ENCODE measurements at regions not wholly inside any gene's neighbourhood (a gene's known extent, or its start where the extent isn't known, plus 50 kb on each side); places are given as distances from the start of the nearest gene placed in this dataset.
A peak's percentile ranks its signal among the peaks of the same experiment; 100 is the strongest.

DNA sequence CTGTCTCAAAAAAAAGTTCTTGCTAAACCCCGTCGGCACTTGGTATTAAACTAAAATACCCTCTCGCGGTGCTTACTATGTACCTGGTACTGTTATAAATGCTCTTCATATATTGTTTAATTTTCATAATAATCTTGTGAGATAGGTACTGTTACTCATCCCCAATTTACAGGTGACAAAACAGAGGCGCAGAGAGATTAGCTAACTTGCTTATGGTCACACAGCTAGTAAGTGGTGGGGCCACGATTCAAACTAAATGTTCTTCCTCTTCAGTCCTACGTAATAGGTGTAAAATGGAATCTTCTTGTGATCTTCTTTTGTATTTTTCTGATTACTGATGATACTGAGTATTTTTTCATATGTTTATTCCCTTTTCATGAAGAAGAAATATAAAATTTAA is 51.3 kb downstream of the TET3 start:
- H3K27ac Mint-ChIP-seq, result no peak overlapping the region
- POLR2A ChIA-PET, result no interaction called here

DNA sequence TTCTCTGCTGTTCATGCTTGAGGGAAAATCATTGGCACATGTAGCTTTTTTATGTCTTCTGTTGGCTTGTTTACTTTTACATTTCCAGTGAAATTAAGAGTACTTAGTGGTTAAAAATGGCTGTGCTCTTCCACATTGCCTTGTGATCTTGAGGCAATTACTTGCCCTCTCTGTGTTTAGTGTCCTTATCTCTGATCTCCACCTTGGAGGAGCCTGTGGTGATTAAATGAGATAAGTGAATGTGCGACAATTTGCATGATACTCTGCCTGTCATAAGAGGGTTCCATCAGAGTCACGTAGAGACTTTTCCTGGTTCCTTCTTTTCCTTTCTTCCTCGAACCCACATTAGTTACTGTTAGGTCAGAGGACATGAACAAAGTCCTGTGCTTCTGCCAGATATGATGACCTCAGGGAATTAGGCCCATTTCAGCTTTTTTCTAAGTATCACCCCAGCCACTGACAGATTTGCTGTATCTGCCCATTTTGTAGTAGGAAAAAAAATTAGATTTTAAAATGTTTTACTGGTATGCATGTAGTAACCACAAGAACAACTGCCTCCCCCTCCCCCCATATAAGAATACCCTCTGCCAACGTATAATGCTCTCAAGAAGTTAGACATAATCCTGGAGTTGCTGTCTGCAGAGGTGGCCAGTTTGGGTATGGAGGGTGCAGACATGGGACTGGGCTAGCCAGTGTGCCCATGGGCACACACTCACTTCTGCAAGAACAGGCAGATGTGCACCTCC is 51.9 kb downstream of the TET3 start:
- Mint-ChIP-seq H3K4me1 (peaks cover 69% of the 10 kb centered on the region), H3K36me3 (ENCODE audit: low read depth) (peaks cover 8% of the 10 kb centered on the region), H3K9me3 (no peaks in the 10 kb centered on the region), H3K4me3 (no peak overlapping the region), H3K27me3 (no peaks in the 10 kb centered on the region), H3K27ac (peak overlapping the region; percentile 55)
- POLR2A ChIA-PET, result no interaction called here
- no peak for DNase-seq
- CTCF ChIA-PET, result no interaction called here

More for the DNA sequence above, 51.3 kb downstream of the TET3 start:
- Mint-ChIP-seq H3K4me1 (peaks cover 69% of the 10 kb centered on the region), H3K9me3 (no peaks in the 10 kb centered on the region), H3K4me3 (no peak overlapping the region), H3K36me3 (ENCODE audit: low read depth) (peaks cover 8% of the 10 kb centered on the region), H3K27me3 (no peaks in the 10 kb centered on the region)
- CTCF ChIA-PET, result no interaction called here
- DNase-seq, result no peak

DNA sequence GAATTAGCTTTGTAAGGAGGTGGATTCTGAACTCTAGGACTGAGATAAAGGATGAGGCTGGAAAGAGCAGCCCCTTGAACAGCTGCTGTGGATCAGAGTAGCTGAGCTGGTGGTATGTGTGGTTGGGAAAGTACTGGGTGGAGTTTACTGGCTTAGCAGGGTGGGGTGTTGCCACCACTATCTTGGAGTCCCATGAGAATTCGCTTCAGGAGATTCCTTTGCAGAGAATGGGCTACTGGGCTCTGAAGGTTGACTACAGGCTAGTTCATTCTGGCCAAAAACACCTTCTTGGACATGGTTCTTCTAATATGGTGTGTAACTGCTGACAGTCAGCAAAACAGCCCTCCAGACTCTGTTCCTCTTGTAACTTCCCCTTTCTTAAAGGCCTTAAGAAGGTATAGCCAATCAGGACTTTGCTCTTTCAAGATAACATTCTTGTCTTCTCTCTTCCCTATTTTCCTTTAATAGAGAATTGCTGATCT is 52.7 kb downstream of the TET3 start:
- peaks cover 8% of the 10 kb centered on the region for H3K36me3 Mint-ChIP-seq (ENCODE audit: low read depth)
- ChIA-PET POLR2A (no interaction called here), CTCF (no interaction called here)
- peaks cover 63% of the 10 kb centered on the region for H3K4me1 Mint-ChIP-seq
- H3K27ac Mint-ChIP-seq, result no peak overlapping the region
- no peaks in the 10 kb centered on the region for H3K9me3 Mint-ChIP-seq
- DNase-seq, result no peak
- H3K27me3 Mint-ChIP-seq, result no peaks in the 10 kb centered on the region
- no peak overlapping the region for H3K4me3 Mint-ChIP-seq

DNA sequence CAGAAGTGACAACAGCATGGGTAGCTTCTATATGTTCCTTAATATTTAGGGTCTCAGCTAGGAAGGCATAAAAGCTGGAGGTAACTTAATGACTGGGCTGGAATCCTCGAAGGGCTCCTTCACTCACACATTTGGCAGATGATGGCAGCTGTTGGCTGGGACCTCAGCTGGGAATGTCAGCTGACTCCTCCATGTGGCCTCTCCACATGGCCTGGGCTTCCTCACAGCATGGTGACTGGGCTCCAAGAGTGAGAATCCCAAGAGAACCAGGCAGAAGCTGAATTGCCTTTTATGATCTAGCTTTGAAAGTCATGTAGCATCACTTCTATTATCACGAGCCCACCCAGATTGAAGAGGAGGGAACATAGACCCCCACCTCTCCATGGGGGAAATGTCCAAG is 54.9 kb downstream of the TET3 start:
- peaks cover 57% of the 10 kb centered on the region for H3K4me1 Mint-ChIP-seq
- POLR2A ChIA-PET, result no interaction called here
- CTCF ChIA-PET, result interaction anchor here (0.8 to 1.4 kb wide), 3 partner anchors 25 to 132 kb away, joined by 3 to 4 read pairs (median 3); no protein-coding TSS in a partner anchor
- no peaks in the 10 kb centered on the region for H3K9me3 Mint-ChIP-seq
- H3K27ac Mint-ChIP-seq, result no peak overlapping the region
- no peak for DNase-seq
- H3K27me3 Mint-ChIP-seq, result no peaks in the 10 kb centered on the region
- no peak overlapping the region for H3K4me3 Mint-ChIP-seq
- H3K36me3 Mint-ChIP-seq (ENCODE audit: low read depth), result peaks cover 7% of the 10 kb centered on the region

GRCh38 chr2:74041182-74041581 is 56.5 kb downstream of the TET3 start:
- H3K27me3 Mint-ChIP-seq, result no peaks in the 10 kb centered on the region

GRCh38 chr2:74041726-74042125 is 57.0 kb downstream of the TET3 start:
- H3K27ac Mint-ChIP-seq, result no peak overlapping the region
- no peaks in the 10 kb centered on the region for H3K9me3 Mint-ChIP-seq
- no peak for DNase-seq
- H3K4me1 Mint-ChIP-seq, result peaks cover 47% of the 10 kb centered on the region
- peaks cover 6% of the 10 kb centered on the region for H3K36me3 Mint-ChIP-seq (ENCODE audit: low read depth)
- ChIA-PET CTCF (interaction anchor here (1.0 to 1.6 kb wide), 4 partner anchors 11 to 79 kb away, joined by 3 to 6 read pairs (median 4); no protein-coding TSS in a partner anchor), POLR2A (no interaction called here)
- H3K27me3 Mint-ChIP-seq, result no peaks in the 10 kb centered on the region
- no peak overlapping the region for H3K4me3 Mint-ChIP-seq

More at GRCh38 chr2:74041182-74041581, 56.5 kb downstream of the TET3 start:
- CTCF ChIA-PET, result interaction anchor here (0.5 to 1.6 kb wide), 6 partner anchors 10 to 95 kb away, joined by 3 to 6 read pairs (median 4); no protein-coding TSS in a partner anchor
- no peaks in the 10 kb centered on the region for H3K9me3 Mint-ChIP-seq
- DNase-seq, result no peak
- H3K4me1 Mint-ChIP-seq, result peaks cover 52% of the 10 kb centered on the region
- POLR2A ChIA-PET, result no interaction called here
- H3K36me3 Mint-ChIP-seq (ENCODE audit: low read depth), result peaks cover 6% of the 10 kb centered on the region
- H3K4me3 Mint-ChIP-seq, result no peak overlapping the region
- H3K27ac Mint-ChIP-seq, result no peak overlapping the region

DNA sequence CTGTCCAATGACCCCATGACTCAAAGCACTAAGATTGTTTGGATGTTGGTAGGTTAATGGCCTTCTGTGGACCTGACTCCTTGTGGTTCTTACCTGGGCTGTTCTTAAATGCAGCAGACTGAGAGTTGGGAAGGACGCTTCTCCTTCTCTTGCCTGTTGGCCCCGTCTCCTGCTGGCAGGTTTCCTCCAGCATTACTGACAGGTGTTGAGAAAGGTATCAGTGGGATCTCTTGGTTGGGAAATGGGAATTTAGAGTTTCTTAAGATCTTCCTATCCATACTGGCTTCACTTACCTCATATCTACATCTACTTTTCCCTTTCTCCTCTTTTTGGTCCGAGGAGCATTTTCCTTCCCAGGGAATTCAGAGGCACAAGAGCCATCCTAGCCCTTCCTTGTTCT is 57.9 kb downstream of the TET3 start:
- Mint-ChIP-seq H3K9me3 (no peaks in the 10 kb centered on the region), H3K36me3 (ENCODE audit: low read depth) (peaks cover 12% of the 10 kb centered on the region), H3K27ac (no peak overlapping the region), H3K4me1 (peaks cover 38% of the 10 kb centered on the region), H3K4me3 (no peak overlapping the region), H3K27me3 (no peaks in the 10 kb centered on the region)
- DNase-seq, result no peak
- ChIA-PET CTCF (no interaction called here), POLR2A (interaction anchor here (0.6 kb wide), 1 partner anchor 40 kb away, joined by 4 read pairs; no protein-coding TSS in a partner anchor)

- DNase-seq, result no peak
- no peak overlapping the region for H3K27ac Mint-ChIP-seq
- no peaks in the 10 kb centered on the region for H3K9me3 Mint-ChIP-seq
- H3K4me1 Mint-ChIP-seq, result peaks cover 30% of the 10 kb centered on the region
- peaks cover 15% of the 10 kb centered on the region for H3K36me3 Mint-ChIP-seq (ENCODE audit: low read depth)
- H3K27me3 Mint-ChIP-seq, result no peaks in the 10 kb centered on the region
- CTCF ChIA-PET, result interaction anchor here (0.6 kb wide), 1 partner anchor 70 kb away, joined by 3 read pairs; no protein-coding TSS in a partner anchor
- POLR2A ChIA-PET, result interaction anchor here (0.6 kb wide), 1 partner anchor 41 kb away, joined by 4 read pairs; no protein-coding TSS in a partner anchor
- H3K4me3 Mint-ChIP-seq, result no peak overlapping the region
Measured at GRCh38 chr2:74043345-74044329, 58.9 kb downstream of the TET3 start.

GRCh38 chr2:74044999-74045398 is 60.3 kb downstream of the TET3 start:
- no peak overlapping the region for H3K4me3 Mint-ChIP-seq
- peaks cover 25% of the 10 kb centered on the region for H3K4me1 Mint-ChIP-seq
- no peaks in the 10 kb centered on the region for H3K9me3 Mint-ChIP-seq
- H3K27ac Mint-ChIP-seq, result no peak overlapping the region
- ChIA-PET CTCF (no interaction called here), POLR2A (no interaction called here)
- H3K27me3 Mint-ChIP-seq, result no peaks in the 10 kb centered on the region
- peaks cover 13% of the 10 kb centered on the region for H3K36me3 Mint-ChIP-seq (ENCODE audit: low read depth)
- DNase-seq, result no peak

DNA sequence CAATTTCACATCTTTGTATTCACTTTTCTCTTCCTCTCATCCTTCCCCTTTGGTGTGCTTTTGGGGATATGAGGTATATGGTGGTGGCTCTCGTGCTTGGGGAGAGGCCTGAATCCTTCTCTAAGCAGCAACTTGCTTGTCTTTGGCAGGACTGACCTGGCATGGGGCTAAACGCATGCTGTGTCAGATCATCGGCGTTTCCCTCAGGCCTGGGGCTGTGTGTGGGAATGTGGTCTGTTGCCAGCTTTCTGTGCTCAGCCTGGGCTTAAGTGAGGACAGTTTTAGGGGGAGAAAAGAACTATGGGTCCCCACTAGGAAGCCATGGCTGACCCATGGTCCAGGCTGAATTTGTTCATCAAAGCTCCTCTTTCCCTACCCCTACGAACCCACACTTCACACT is 60.7 kb downstream of the TET3 start:
- DNase-seq, result no peak
- Mint-ChIP-seq H3K27ac (no peak overlapping the region), H3K36me3 (ENCODE audit: low read depth) (peaks cover 10% of the 10 kb centered on the region), H3K4me1 (peaks cover 20% of the 10 kb centered on the region), H3K27me3 (no peaks in the 10 kb centered on the region), H3K9me3 (no peaks in the 10 kb centered on the region), H3K4me3 (no peak overlapping the region)
- CTCF ChIA-PET, result no interaction called here
- POLR2A ChIA-PET, result no interaction called here

DNA sequence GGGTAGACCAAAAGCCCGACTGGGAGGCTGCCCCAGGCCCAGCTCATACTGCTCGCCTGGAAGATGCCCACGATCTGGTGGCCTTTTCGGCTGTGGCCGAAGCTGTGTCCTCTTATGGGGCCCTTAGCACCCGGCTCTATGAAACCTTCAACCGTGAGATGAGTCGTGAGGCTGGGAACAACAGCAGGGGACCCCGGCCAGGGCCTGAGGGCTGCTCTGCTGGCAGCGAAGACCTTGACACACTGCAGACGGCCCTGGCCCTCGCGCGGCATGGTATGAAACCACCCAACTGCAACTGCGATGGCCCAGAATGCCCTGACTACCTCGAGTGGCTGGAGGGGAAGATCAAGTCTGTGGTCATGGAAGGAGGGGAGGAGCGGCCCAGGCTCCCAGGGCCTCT is 61.7 kb downstream of the TET3 start:
- Mint-ChIP-seq H3K9me3 (no peaks in the 10 kb centered on the region), H3K4me3 (no peak overlapping the region), H3K36me3 (ENCODE audit: low read depth) (peaks cover 14% of the 10 kb centered on the region), H3K27ac (no peak overlapping the region), H3K4me1 (peaks cover 17% of the 10 kb centered on the region), H3K27me3 (no peaks in the 10 kb centered on the region)
- ChIA-PET CTCF (no interaction called here), POLR2A (no interaction called here)
- no peak for DNase-seq

GRCh38 chr2:74047152-74047551 is 62.4 kb downstream of the TET3 start:
- H3K9me3 Mint-ChIP-seq, result no peaks in the 10 kb centered on the region
- CTCF ChIA-PET, result no interaction called here

DNA sequence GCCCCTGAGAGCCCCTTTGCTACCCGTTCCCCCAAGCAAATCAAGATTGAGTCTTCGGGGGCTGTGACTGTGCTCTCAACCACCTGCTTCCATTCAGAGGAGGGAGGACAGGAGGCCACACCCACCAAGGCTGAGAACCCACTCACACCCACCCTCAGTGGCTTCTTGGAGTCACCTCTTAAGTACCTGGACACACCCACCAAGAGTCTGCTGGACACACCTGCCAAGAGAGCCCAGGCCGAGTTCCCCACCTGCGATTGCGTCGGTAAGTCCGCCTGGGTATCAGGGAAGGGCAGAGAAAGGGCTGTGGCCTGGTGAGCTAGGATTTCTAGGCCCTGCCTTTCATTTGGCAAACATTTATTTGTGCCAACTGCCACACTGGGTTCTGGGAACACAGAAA is 63.4 kb downstream of the TET3 start:
- H3K27ac Mint-ChIP-seq, result no peak overlapping the region
- H3K4me3 Mint-ChIP-seq, result no peak overlapping the region
- peaks cover 15% of the 10 kb centered on the region for H3K36me3 Mint-ChIP-seq (ENCODE audit: low read depth)
- H3K9me3 Mint-ChIP-seq, result no peaks in the 10 kb centered on the region
- ChIA-PET CTCF (interaction anchor here (0.9 kb wide), 1 partner anchor 47 kb away, joined by 6 read pairs; no protein-coding TSS in a partner anchor), POLR2A (no interaction called here)
- peaks cover 24% of the 10 kb centered on the region for H3K4me1 Mint-ChIP-seq
- no peaks in the 10 kb centered on the region for H3K27me3 Mint-ChIP-seq
- no peak for DNase-seq

More at GRCh38 chr2:74047152-74047551, 62.4 kb downstream of the TET3 start:
- no peak overlapping the region for H3K27ac Mint-ChIP-seq
- H3K36me3 Mint-ChIP-seq (ENCODE audit: low read depth), result peaks cover 15% of the 10 kb centered on the region
- no peaks in the 10 kb centered on the region for H3K27me3 Mint-ChIP-seq
- POLR2A ChIA-PET, result no interaction called here
- peaks cover 19% of the 10 kb centered on the region for H3K4me1 Mint-ChIP-seq
- no peak overlapping the region for H3K4me3 Mint-ChIP-seq
- no peak for DNase-seq
